ENCODE measurements at regions not wholly inside any gene's neighbourhood (a gene's known extent, or its start where the extent isn't known, plus 50 kb on each side); places are given as distances from the start of the nearest gene placed in this dataset.
A peak's percentile ranks its signal among the peaks of the same experiment; 100 is the strongest.
"Not testable (repeated sequence)": the region's sequence is repeated elsewhere in the genome, so short reads cannot be mapped to it uniquely, and the experiment has no call there.

DNA sequence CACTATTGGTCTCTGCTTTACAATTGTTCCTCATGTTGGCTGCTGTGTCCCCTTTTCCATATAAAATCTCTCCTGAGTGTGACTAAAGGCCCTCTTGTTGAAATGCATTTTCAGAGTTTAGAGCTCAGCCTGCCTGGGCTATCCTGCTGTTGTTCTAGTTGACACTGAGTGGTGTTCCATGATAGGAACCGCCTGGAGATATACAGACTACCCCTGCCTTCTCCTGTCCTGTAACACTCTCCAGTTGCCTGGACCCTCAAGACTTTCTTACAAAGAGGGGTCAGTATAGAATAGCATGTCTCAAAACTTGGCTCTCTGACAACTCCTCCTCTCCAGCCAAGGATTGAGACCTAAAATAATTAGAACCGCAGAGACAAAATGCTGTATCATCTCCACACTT is 152.0 kb upstream of the POU3F1 start:
- no peak for DNase-seq

DNA sequence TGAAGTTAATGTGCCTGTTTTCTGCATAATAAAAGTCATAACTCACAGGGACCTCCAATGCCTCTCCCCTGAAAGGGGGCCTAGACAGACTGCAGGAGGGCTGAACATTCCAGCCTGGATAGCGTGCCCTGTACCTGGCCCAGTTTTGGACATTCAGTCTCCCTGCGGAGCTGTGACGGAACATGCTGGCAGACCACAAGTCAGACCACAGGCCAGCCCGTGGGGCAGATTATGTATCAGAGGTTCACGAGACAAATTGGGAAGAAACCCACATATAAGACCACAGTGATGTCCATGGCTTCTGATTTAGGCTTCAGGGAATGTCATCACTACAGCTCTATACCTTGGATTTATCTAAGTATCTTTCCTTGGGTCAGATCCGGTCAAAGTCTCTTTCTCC is 151.5 kb upstream of the POU3F1 start:
- DNase-seq, result no peak

DNA sequence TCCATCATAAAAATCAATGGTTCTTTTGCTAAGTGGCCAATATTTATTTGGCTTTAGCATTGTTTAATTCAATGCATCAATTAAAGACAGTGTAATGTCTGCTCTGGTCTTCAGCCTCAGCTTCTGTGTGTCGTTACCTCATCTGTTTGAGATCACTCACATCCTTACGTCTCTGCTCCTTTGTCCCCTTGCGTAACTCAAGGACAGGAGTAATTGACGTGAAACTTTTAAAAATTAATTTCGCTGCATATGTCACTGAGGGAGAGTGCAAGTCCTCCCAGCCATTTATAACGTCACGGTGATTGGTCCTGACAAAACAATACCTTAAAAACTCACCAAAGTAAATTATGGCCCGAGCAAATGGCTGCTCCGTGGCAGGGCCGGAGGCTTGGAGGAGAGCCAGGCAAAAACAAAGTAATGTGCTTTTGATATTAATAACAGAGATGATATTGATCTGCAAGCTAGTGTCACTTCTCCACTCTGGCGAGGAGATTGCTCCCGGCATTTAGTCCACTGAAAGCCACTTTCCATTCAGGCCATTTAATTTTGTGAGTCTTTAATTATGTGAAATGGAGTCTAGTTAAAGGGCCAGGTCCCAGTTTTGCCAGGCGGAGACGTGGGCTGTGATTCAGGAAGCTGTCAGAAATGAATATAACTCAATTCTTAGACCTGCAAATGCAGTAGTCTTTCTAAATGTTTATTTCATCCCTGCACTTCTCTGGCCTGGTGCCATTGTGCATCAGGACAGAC is 150.9 kb upstream of the POU3F1 start:
- no peak for DNase-seq

DNA sequence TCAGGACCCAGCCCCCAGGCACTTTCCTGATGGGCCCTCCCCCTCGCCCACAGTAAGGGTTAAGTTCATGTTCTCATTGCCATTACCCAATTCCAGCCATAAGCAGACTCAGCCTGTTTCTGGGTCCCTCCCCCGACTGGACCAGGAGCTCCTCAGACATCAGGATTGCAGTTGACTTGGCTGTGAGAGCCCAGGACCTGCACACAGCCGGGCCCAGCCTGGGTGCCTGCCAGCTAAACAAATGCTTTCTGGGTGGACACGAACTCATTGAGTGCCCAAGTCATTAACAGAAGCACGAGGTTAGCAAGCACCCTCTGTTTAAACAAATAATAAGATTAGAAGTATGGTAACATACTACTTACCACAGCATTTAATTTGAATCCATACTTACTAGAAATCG is 147.9 kb upstream of the POU3F1 start:
- no peak for DNase-seq

DNA sequence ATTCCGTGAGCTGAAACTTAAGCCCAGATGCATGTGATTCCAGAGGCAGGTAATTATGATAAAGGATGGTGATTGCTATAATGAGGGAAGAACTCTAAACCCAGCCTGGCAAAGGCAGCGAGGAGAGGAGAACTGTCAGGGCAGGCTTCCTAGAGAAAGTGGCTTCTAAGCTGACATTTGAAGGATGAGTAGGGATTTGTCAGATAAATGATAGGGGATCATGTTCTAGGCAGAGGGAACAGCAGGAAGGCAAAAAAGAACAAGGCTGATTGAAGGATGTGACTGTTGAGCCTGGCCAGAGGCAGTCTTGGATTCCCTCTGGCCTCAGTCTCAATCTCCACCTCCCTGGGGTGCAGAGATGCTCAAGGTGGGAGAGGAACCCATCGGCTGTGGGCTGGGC is 146.4 kb upstream of the POU3F1 start:
- DNase-seq, result no peak

DNA sequence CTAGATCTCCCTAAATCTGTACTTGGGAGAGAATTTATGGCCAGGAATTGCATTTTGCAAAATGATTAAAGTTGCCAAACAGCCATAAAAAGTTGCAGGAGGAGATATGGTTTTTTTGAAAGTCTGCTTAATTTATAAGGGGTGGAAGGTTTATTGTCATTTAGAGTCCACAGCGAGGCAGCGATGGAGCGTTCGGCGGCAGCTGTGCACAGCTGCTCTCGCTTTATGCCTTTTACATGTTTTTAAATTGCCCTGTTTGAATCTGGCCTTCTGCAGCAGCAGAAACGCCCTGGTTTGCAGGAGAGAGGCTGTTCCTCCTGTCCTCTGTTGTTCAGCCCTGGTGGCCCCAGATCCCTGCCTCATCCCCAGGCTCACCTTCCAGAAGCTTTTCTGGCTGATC is 144.9 kb upstream of the POU3F1 start:
- no peak for DNase-seq

DNA sequence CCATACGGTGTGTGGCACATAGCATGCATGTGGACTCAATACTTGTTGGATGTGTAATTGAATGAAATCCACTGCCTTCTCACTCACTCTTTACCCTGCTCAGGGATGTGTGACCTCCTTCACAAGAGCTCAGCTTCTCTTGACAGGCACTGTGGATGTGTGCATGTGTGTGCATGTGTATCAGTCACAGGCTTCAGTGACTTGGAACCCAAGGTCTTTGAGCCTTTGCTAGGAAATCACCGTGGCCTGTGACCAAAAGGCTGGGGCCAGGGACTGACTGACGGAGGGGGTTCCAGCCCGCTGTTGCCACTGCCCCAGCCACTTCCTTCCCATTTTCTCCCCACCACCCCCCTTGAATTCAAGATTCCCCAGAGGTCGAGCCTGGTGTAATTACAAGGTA is 144.4 kb upstream of the POU3F1 start:
- no peak for DNase-seq

DNA sequence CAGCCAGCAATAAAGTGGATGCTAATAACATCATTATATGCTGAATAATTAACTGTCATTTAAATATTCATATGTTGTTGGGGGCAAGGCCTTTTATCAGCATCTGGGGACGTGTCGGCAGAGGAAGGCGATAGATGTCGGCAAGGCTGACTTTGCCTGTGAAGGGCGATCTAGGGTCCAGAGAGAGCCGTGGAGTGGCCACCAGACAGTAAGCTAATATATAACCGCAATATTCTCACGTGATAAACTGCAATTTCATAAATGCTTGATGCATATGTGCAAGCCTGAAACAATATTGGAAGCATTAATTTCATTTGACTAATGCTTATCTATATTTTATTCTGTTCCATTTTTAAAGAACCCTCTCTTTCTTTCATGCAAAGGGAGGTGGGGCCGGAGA is 141.0 kb upstream of the POU3F1 start:
- no peak for DNase-seq

DNA sequence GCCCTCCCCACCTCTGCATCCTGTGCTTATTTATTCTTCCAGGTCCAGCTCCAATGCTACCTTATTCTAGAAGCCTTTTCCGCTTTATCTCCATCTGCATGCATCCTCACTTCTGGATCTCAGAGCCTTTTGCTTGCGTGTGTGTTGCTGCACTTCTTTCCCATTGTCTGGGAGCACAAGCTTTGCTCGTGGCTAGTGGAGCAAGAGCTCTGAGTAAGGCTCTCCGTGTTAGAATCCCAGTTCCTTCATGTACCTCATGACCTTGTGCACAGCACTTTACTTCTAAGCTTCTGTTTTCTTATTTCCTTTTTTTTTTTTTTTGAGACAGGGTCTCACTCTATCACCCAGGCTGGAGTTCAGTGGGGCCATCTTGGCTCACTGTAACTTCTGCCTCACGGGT is 140.0 kb upstream of the POU3F1 start:
- no peak for DNase-seq

DNA sequence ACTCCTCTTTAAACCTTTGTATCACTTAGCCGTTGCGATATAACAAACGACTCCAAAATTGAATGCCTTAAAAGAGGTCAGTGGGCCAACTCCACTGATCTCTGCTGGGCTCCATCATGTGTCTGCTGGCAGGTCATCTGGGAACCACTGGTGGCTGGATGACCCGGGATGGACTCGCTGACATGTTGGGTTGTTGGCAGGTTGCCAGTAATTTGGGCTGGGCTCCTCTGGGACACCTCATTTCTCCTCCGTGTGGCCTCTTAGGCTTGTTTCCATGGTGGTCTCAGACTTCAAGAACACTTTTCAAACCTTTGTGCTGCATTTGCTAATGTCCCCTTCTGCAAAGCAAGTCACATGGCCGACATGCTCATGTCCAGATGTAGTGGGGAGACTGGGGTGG is 139.3 kb upstream of the POU3F1 start:
- DNase-seq, result no peak

DNA sequence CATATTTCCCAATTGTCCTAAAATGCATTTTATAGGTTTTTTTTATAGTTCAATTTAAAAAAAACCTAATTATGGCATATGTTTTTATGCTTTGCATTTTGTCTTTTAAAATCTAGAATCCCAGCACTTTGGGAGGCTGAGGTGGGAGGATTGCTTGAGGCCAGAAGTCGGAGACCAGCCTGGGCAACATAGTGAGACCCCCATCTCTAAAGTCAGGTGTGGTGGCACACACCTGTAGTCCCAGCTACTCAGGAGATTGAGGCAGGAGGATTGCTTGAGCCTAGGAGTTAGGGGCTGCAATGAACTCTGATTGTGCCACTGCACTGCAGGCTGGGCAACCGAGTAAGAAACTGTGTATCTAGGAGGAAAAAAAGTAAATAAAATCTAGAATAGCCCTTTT is 137.2 kb upstream of the POU3F1 start:
- no peak for DNase-seq

DNA sequence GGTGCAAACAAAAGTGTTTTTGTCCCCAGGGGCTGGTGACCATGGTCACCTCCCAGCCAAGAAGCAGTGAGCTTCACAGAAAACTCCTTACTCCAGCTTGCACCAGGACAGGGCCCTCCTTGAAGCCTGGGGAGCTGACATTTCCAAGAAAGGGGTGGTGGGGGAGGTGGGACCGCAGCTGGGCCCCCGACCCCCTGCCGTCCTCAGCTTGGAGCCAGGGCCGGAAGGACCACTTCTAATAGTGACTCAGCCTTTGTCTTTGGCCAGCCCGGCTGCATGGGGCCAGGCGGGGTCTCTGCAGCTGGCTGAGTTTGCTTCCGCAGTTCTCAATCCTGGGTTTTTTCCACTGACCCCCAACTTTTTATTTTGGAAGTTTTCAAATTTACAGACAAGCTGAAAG is 136.5 kb upstream of the POU3F1 start:
- DNase-seq, result no peak

DNA sequence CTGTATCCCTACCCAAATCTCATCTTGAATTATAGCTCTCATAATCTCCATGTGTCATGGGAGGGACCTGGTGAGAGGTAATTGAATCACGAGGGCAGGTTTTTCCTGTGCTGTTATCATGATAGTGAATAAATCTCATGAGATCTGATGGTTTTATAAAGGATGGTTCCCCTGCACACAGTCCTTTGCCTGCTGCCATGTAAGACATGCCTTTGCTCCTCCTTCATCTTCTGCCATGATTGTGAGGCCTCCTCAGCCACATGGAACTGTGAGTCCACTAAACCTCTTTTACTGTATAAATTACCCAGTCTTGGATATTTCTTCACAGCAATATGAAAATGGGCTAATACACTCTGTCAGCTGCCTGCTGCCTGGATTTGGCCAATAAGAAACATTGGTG is 133.8 kb upstream of the POU3F1 start:
- DNase-seq, result not testable (repeated sequence)

DNA sequence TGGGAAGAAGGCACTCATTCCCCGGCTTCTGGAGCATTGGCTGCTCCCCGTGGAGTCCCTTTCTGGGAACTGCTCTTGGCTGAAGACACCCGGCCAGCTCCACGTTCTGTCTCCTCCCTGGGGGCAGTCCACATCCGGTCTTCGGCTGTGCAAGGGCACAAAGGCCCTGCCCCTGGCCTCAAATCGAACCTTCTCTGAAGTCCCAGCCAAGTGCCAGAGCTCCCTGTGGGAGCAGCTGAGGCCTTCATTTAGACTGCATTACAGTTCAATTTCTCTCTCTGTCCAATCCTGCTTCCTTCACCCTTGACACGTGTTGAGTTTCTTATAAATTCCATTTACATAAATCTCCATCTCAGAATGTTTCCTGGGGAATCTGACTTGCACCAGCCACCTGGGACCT is 132.9 kb upstream of the POU3F1 start:
- DNase-seq, result no peak

DNA sequence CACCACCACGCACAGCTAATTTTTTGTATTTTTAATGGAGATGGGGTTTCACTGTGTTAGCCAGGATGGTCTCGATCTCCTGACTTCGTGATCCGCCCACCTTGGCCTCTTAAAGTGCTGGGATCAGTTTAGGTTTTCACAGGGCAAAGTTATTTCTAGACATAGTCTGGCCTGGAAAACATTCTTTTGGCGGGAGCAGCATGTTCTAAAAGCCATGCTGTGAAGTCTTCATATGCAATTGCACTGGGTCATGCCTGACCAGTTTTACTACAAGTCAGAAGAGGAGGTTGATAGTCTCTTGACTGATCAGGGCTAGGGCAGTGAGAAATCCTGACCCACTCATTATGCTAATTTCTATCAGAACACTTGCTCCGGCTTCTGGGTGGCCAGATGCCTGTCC is 131.6 kb upstream of the POU3F1 start:
- no peak for DNase-seq

DNA sequence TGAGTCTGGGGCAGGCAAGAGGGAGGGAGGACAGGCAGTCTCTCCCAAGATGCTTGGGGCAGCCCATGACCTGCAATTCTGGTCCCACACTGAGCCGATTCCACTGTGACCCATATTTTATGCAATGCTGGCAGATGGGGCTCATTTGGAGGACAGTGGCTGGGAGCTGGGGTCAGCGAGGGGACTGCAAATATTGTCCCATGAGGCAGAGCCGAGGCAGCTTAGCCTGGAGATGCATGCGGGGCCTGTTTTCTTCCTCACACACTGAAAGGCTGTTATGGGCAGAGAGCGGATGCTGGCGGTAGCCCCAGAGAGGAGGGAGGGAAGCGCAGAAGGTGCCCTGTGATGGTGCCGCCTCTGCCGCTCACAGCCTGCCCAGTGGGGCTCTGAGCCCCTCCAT is 128.5 kb upstream of the POU3F1 start:
- no peak for DNase-seq

DNA sequence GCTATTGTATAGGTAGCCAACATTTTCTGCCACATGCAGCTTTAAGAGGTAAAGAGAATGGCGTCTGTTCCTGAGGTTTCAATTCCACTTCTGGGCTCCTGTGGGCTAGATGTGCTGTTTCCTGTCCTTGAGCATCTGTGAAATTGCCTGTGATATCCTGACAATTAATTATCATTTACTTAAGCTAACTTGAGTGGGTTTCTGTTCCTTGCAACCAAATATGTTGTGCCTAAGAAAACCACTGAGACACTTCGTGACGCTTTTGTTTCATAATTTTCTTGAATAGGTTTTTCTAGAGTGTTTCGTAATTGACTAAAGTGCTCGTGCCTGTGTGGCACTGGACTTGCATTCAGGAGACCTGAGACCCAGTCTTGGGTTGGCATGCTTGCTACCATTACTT is 127.3 kb upstream of the POU3F1 start:
- DNase-seq, result peak; percentile 7

DNA sequence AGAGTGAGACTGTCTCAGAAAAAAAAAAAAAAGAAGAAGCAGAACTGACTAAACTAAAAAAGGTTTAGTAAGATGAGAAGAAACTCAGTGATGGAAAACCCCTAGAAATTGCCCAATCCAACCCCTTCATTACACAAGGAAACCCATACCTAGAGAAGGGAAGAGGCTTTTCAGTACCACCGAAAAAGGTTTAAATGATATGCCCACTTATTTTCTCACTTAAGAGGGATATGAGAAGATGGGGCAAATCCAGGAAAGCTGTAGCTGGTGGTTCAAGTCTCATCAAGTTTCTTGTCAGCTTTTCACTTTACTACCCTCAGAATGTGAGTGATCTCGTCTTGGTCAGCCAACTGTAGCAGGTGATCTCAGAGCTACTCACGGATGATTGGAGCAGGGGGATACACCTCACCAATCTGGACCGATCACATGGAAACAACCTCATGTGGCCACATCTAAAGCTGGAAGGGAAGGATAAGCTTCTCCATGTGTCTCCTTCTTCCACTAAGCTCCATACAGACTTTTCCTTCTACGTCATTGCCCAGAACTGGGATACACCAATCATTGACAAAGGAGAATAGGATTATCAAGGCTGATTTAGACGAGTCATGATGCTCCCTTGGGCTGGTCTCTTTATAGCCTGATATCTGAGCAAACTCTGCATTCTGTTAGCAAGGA is 126.7 kb upstream of the POU3F1 start:
- peak; percentile 11 for DNase-seq

DNA sequence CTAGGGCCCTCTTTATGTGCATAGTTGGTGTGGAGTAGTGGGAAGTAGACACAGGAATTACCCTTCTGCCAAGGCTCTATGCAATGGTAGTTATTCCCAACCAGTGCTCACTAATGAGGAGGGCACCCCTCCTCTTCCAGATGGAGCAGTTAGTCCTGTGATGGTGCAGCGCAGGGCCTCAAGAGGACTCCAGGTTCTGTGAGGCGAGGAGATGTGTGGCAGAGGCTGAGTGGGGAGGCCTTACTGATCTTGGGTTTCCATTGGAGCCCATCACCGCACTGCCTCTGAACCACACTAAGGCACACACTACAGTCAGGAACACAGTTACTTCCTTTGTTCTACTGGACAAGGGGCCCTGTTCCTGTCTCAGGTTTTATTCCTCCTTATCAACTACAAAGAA is 122.5 kb upstream of the POU3F1 start:
- DNase-seq, result no peak

DNA sequence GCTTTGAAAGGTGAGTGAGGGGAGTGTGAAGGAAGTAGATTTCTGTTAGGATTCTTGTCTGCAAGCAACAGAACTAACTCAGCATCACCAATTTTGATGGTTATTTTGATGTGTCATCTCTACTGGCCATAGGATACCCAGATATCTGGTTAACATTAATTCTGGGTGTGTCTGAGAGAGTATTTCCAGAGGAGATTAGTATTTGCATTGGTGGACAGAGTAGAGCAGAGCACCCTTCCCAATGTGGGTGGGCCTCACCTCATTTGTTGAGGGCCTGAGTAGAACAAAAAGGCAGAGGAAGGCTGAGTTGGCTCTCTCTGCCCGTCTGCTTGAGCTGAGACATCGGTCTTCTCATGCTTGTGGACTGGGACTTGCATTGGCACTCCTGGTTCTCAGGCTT is 121.8 kb upstream of the POU3F1 start:
- no peak for DNase-seq

DNA sequence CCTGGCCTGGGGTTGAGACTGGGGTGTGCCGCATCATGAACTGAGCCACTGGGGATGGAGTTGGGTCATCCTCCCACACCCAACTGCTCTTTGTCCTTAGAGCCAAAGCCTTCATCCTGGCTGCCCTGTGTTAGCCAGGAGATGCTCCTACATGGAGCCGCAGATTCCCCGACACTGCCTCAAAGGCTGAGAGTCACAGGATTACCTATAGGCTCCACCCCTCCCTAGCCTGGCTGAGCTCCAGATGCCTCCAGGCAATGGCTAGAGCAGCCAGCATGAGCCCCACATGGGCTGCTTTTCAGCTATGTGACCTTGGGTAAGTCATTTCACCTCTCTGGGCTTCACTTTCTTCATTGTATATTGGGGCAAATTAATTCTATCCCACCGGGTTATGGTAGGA is 119.9 kb upstream of the POU3F1 start:
- DNase-seq, result no peak

DNA sequence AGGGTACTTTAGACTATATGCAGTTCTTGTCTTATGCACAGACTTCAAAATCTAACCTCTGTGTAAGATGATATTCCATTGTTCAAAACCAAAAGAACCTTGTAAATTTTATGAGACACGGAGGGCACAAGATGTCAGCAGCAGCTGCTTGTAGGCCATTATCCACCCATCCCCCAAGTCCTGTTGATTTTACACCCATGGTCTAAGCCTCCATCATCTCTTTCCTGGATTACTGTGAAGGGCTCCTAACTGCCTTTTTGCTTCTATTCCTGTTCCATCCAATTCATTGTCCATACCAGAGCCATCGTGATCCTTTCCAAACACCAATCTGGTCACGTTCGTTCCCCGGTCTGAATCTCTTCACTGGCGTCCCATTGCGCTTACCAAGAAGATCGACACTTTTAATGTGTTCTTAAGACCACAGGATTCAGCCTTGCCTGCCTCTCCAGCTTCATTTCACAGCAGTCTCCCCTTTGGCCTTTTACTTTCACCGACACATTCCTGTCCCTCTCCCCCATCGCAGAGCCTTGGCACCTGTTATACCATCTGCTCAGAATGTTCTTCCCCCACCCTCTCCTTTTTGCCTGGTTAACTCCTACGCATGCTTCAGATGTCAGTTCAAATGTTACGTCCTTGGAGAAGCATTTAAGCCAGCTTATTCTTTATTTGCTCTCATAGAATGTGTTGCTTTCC is 107.3 kb upstream of the POU3F1 start:
- DNase-seq, result no peak

DNA sequence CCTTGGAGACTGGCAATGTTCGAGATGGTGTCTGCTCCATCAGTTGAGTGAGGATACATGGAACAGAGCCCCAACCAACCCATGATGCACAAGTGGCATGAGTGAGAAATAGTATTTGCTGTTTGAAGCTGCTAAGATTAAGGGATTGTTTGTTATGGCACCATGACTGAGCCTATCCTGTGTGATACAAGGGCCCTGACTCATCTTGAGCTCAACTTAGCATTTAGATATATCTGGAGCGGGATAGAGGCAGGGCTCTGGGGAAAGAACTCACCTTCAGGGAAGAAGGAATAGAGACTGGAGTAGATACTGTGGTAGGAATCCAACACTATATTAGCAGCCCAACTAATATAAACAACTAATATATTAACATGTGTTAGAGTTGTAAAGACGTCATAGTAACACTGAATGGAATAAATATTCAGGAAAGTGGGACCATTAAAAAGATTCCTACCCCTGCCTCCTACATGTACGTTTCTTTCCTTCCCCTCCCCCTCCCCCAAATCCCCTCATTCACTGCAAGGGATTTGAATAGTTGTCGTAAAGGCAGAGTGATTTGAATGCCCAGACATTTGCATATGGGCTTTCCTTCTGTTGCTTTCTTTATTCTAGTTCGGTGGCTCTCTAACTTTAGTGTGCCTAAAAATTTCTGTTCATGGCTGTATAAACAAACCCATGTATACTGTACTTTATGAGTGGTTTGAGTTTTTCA is 106.6 kb upstream of the POU3F1 start:
- DNase-seq, result no peak
